HCT116 (cell line): ENCODE measurements at regions not wholly inside any gene's neighbourhood (a gene's known extent, or its start where the extent isn't known, plus 50 kb on each side); places are given as distances from the start of the nearest gene placed in this dataset.

Experiments
- ATAC-seq: fragments of 200-7000 bp; cut with Tn5 transposase; 2 replicates; pipeline ENCODE4 v1.9.1; 2020; ENCODE audit warnings: mild to moderate bottlenecking, moderate library complexity
- BruUV-seq: library from RNA; stranded (reverse); fragments of 400-500 nt; replicated peaks from 2 replicates; lab custom pipeline; 2021; lab: Mats Ljungman, UMichigan
- CTCF ChIA-PET: fragments of 300-600 bp; sonication (Branson Sonifier 250); formaldehyde crosslinking; loops from one replicate; lab custom pipeline; 2021; ENCODE audit warnings: antibody characterized with exemption; lab: Charles Lee
- POLR2A ChIA-PET: fragments of 300-600, 350-600 bp; sonication (Branson Sonifier 250); formaldehyde crosslinking; loops from one replicate; lab custom pipeline; 2021; ENCODE audit warnings: antibody characterized with exemption; lab: Charles Lee
- RAD21 ChIA-PET, 2 experiments: fragments of 300-600 bp; sonication (Branson Sonifier 250); formaldehyde crosslinking; loops; one replicate each; lab custom pipeline; 2023; ENCODE audit warnings: low total read pairs in 2 of 2; ENCODE audit not compliant: uncharacterized antibody in 2 of 2, unreplicated experiment in 2 of 2, low non-redundant PET in 1 of 2; lab: Charles Lee
- DNase-seq: peaks from one replicate; pipeline ENCODE4 v3.0.0-alpha.2; 2010; ENCODE audit warnings: low read depth, low spot score
- H2AFZ ChIP-seq: fragments of 200-600 bp; shearing (Covaris generic), sonication (generic); 2 replicates; pipeline ENCODE4 v1.6.1; 2017; ENCODE audit warnings: low read depth, mixed run types, mixed read lengths, antibody characterized with exemption, low read length; ENCODE audit not compliant: poor library complexity, severe bottlenecking
- H3K27ac ChIP-seq: 2 replicates; pipeline ENCODE4 v1.5.1; 2012; ENCODE audit warnings: low read depth, low read length
- H3K27me3 ChIP-seq: fragments of 200-600 bp; sonication (generic); 2 replicates; pipeline ENCODE4 v1.6.1; 2016; ENCODE audit warnings: mixed run types, low read length, mixed read lengths; ENCODE audit not compliant: insufficient read depth
- H3K36me3 ChIP-seq, 2 experiments: fragments of 200-500 bp in 1 of 2; fragments of 200-600 bp in 1 of 2; sonication (Bioruptor generic) in 1 of 2; sonication (generic) in 1 of 2; 2 replicates each; pipeline versions ENCODE4 v1.5.1 to v1.6.1; 2014 to 2016; ENCODE audit warnings: low read length in 2 of 2, inconsistent platforms in 1 of 2, mixed read lengths in 1 of 2, mixed run types in 1 of 2; ENCODE audit not compliant: insufficient read depth in 2 of 2, control insufficient read depth in 1 of 2
- H3K4me1 ChIP-seq, 2 experiments: fragments of 200-600 bp in 1 of 2; sonication (generic) in 1 of 2; 2 replicates each; pipeline versions ENCODE4 v1.5.1 to v1.6.1; 2012 to 2017; ENCODE audit warnings: low read length in 2 of 2, inconsistent platforms in 1 of 2, mild to moderate bottlenecking in 1 of 2, mixed read lengths in 1 of 2, mixed run types in 1 of 2, moderate library complexity in 1 of 2; ENCODE audit not compliant: insufficient read depth in 2 of 2, control insufficient read depth in 1 of 2
- H3K4me2 ChIP-seq: fragments of 200-600 bp; sonication (generic); 2 replicates; pipeline ENCODE4 v1.6.1; 2017; ENCODE audit warnings: mixed run types, low read length, mixed read lengths
- H3K4me3 ChIP-seq, 2 experiments: fragments of 200-600 bp in 1 of 2; sonication (generic) in 1 of 2; replicated peaks in 1 of 2; 2 replicates each; pipeline ENCODE4 v1.5.1; 2011 to 2016; ENCODE audit warnings: low read length in 2 of 2, control low read depth in 1 of 2, low read depth in 1 of 2, mild to moderate bottlenecking in 1 of 2, mixed read lengths in 1 of 2, mixed run types in 1 of 2
- H3K79me2 ChIP-seq: fragments of 200-600 bp; sonication (generic); 2 replicates; pipeline ENCODE4 v1.6.1; 2017; ENCODE audit warnings: mild to moderate bottlenecking, mixed run types, low read length, moderate library complexity, mixed read lengths; ENCODE audit not compliant: insufficient read depth
- H3K9ac ChIP-seq: fragments of 200-600 bp; sonication (generic); 2 replicates; pipeline ENCODE4 v1.6.1; 2016; ENCODE audit warnings: low read length, mixed read lengths
- H3K9me2 ChIP-seq: fragments of 200-600 bp; sonication (generic), shearing (Covaris generic); 2 replicates; pipeline ENCODE4 v1.6.1; 2017; ENCODE audit warnings: mixed run types, mild to moderate bottlenecking, moderate library complexity; ENCODE audit not compliant: insufficient read depth
- H3K9me3 ChIP-seq, 2 experiments: fragments of 200-500 bp in 1 of 2; fragments of 200-600 bp in 1 of 2; sonication (Bioruptor generic) in 1 of 2; sonication (generic) in 1 of 2; 2 replicates each; pipeline ENCODE4 v1.6.1; 2014 to 2017; ENCODE audit warnings: low read length in 2 of 2, mixed read lengths in 2 of 2, inconsistent platforms in 1 of 2, low read depth in 1 of 2, mild to moderate bottlenecking in 1 of 2, mixed run types in 1 of 2, moderate library complexity in 1 of 2; ENCODE audit not compliant: control insufficient read depth in 1 of 2, insufficient read depth in 1 of 2
- H4K20me1 ChIP-seq: fragments of 200-600 bp; sonication (generic), shearing (Covaris generic); 2 replicates; pipeline ENCODE4 v1.6.1; 2017; ENCODE audit warnings: mixed run types, mild to moderate bottlenecking, moderate library complexity; ENCODE audit not compliant: insufficient read depth
- CEBPB ChIP-seq: IDR thresholded peaks from 2 replicates; pipeline ENCODE4 v1.6.1; 2012; ENCODE audit warnings: low read depth
- CTCF ChIP-seq, 3 experiments: fragments of 200-600 bp in 1 of 3; sonication (generic) in 1 of 3; IDR thresholded peaks in 2 of 3; conservative IDR thresholded peaks in 1 of 3; 2 replicates each; pipeline ENCODE4 v1.5.1; 2012 to 2017; ENCODE audit warnings: low read depth in 2 of 3, low read length in 2 of 3, antibody characterized with exemption in 1 of 3, borderline replicate concordance in 1 of 3, control low read depth in 1 of 3, mild to moderate bottlenecking in 1 of 3, mixed read lengths in 1 of 3, mixed run types in 1 of 3, moderate library complexity in 1 of 3; ENCODE audit not compliant: insufficient read depth in 1 of 3
- ELF1 ChIP-seq: IDR thresholded peaks from 2 replicates; pipeline ENCODE4 v1.6.1; 2012; ENCODE audit warnings: low read depth, borderline replicate concordance
- FOSL1 ChIP-seq: IDR thresholded peaks from 2 replicates; pipeline ENCODE4 v1.6.1; 2012; ENCODE audit warnings: low read depth
- JUND ChIP-seq: IDR thresholded peaks from 2 replicates; pipeline ENCODE4 v1.6.1; 2012
- POLR2A ChIP-seq: IDR thresholded peaks from 2 replicates; pipeline ENCODE4 v1.7.0; 2011; ENCODE audit warnings: borderline replicate concordance; ENCODE audit not compliant: insufficient read depth, insufficient read length; ENCODE audit errors: extremely low read depth
- SP1 ChIP-seq: IDR thresholded peaks from 2 replicates; pipeline ENCODE4 v1.6.1; 2012; ENCODE audit warnings: low read depth
- ZBTB33 ChIP-seq: IDR thresholded peaks from 2 replicates; pipeline ENCODE4 v1.6.1; 2011; ENCODE audit warnings: mild to moderate bottlenecking, low read length, moderate library complexity; ENCODE audit not compliant: insufficient replicate concordance; ENCODE audit errors: extremely low read depth
- intact Hi-C: fragments of 100-400 bp; cut with micrococcal nuclease; formaldehyde crosslinking; loops from 2 replicates; pipeline ENCODE4 v1.10.0; 2022
- TF ChIP-seq, protein P1 (sequence below): IDR thresholded peaks from 2 replicates; pipeline ENCODE4 v1.6.1; 2012
- TF ChIP-seq, protein P2 (sequence below): IDR thresholded peaks from 2 replicates; pipeline ENCODE4 v1.6.1; 2012

DNA sequence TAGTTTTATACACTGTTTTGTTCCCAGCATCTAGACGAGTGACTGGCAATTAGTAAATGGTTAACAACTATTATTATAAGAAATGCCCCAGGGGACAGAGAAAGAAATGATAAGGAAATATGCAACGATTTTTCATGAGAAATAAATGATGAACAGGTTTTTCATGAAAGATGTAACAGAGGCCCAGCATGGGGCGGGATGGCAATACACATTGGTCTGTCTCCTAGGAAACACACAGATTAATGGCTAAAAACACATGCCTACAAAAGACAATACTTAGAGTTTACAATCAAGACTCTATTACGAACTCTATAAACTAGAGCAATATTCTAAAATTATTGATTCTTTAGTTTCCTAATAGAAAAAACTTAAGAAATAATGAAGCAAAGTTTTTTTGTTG, 441.5 kb upstream of the CDH9 start:
- H2AFZ ChIP-seq: no peak overlapping the region
- ATAC-seq: no peak
- no peaks in the 10 kb centered on the region for H3K27me3 ChIP-seq
- TF ChIP-seq SP1: no peak
- TF ChIP-seq, protein P1, sequence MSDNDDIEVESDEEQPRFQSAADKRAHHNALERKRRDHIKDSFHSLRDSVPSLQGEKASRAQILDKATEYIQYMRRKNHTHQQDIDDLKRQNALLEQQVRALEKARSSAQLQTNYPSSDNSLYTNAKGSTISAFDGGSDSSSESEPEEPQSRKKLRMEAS: no peak
- TF ChIP-seq CTCF (IDR thresholded peaks at IDR 0.05 in 2 of 3, conservative IDR thresholded peaks at IDR 0.05 in 1 of 3; ENCODE audit: borderline replicate concordance in 1 of 3, insufficient read depth in 1 of 3, low read depth in 2 of 3, low read length in 2 of 3): no peak
- no peak for TF ChIP-seq ELF1
- TF ChIP-seq FOSL1: no peak
- TF ChIP-seq ZBTB33: no peak
- TF ChIP-seq JUND: no peak
- TF ChIP-seq POLR2A: no peak
- no peak for TF ChIP-seq CEBPB
- TF ChIP-seq, protein P2, sequence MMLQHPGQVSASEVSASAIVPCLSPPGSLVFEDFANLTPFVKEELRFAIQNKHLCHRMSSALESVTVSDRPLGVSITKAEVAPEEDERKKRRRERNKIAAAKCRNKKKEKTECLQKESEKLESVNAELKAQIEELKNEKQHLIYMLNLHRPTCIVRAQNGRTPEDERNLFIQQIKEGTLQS: no peak
- H3K4me3 ChIP-seq: no peak overlapping the region
- H3K4me1 ChIP-seq: no peaks in the 10 kb centered on the region
- CTCF ChIA-PET: no interaction called here
- no peak overlapping the region for H3K9ac ChIP-seq
- H3K27ac ChIP-seq: no peak overlapping the region
- H3K79me2 ChIP-seq: no peaks in the 10 kb centered on the region
- no peaks in the 10 kb centered on the region for H3K36me3 ChIP-seq
- no peak for DNase-seq
- no TSS peak for BruUV-seq
- intact Hi-C loops: no loop called here
- RAD21 ChIA-PET: no interaction called here
- POLR2A ChIA-PET: no interaction called here
- H3K9me2 ChIP-seq: no peaks in the 10 kb centered on the region
- H3K9me3 ChIP-seq: peaks cover 0 to 23% of the 10 kb centered on the region in 2 experiments; a peak in 2 of 4 replicates
- no peaks in the 10 kb centered on the region for H4K20me1 ChIP-seq
- H3K4me2 ChIP-seq: no peak overlapping the region
